ENCODE measurements at regions not wholly inside any gene's neighbourhood (a gene's known extent, or its start where the extent isn't known, plus 50 kb on each side); places are given as distances from the start of the nearest gene placed in this dataset.
"Not testable (repeated sequence)": the region's sequence is repeated elsewhere in the genome, so short reads cannot be mapped to it uniquely, and the experiment has no call there.

DNA sequence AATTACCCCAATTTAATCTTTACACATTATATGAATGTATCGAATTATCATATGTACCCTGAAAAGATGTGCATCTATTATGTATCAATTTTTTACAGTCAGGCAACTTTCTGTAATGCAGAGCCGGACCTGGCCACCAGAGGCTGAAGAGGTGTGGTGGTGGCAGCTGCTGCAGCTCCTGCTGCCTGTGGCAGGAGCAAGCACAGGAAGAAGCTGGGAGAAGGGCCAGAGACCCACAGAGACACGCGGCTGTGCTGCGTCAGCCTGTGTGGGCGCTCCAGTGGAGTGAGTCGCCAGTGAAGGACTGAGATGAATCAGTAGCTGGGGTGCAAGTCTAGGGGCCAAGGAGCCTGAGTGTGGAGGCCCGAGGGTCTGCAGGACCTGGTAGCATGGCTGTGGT is 74.3 kb upstream of the COG2 start:
- no peak for DNase-seq
- Histone ChIP-seq H3K4me1 (peaks cover 0 to 15% (median 0%) of the 10 kb centered on the region in 6 donors), H3K9me3 (no peaks in the 10 kb centered on the region), H3K4me3 (no peak overlapping the region), H3K36me3 (no peaks in the 10 kb centered on the region), H3K27me3 (replicated peaks in 1 of 7) (peaks cover 0 to 18% (median 0%) of the 10 kb centered on the region in 7 donors), H3K27ac (no peak overlapping the region)
- no peak for TF ChIP-seq POLR2A (IDR thresholded peaks at IDR 0.05)
- TF ChIP-seq POLR2AphosphoS5 (IDR thresholded peaks at IDR 0.05), result no peak
- TF ChIP-seq, protein P1, sequence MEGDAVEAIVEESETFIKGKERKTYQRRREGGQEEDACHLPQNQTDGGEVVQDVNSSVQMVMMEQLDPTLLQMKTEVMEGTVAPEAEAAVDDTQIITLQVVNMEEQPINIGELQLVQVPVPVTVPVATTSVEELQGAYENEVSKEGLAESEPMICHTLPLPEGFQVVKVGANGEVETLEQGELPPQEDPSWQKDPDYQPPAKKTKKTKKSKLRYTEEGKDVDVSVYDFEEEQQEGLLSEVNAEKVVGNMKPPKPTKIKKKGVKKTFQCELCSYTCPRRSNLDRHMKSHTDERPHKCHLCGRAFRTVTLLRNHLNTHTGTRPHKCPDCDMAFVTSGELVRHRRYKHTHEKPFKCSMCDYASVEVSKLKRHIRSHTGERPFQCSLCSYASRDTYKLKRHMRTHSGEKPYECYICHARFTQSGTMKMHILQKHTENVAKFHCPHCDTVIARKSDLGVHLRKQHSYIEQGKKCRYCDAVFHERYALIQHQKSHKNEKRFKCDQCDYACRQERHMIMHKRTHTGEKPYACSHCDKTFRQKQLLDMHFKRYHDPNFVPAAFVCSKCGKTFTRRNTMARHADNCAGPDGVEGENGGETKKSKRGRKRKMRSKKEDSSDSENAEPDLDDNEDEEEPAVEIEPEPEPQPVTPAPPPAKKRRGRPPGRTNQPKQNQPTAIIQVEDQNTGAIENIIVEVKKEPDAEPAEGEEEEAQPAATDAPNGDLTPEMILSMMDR (IDR thresholded peaks at IDR 0.05 in 8 of 11, conservative IDR thresholded peaks at IDR 0.05 in 3 of 11), result no peak
- intact Hi-C loops (cut with DNase I; ENCODE audit: low total_unique reads), result no loop called here
- 64 to 84% (median 77%) methylated on average over 8 of the region's 8 CpGs for WGBS, 5 donors

DNA sequence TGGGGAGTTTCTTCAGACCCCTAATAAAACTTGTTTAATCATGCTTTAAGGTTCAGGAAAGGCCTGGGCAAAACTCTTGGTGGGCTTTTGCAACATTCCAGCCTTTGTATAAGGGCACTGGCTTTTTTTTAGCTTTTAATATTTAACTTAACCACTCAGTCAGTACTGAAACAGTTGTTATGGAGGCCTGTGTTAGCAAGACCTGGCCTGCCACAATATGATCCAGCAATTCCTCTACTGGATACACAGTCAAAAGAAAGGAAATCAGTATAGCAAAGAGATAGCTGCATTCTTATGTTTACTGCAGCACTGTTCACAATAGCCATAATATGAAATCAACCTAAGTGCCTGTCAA is 75.1 kb upstream of the COG2 start:
- no peak for TF ChIP-seq POLR2AphosphoS5 (IDR thresholded peaks at IDR 0.05)
- TF ChIP-seq, protein P1 (IDR thresholded peaks at IDR 0.05 in 8 of 11, conservative IDR thresholded peaks at IDR 0.05 in 3 of 11), result no peak
- Histone ChIP-seq H3K4me3 (no peak overlapping the region), H3K27me3 (replicated peaks in 1 of 7) (peaks cover 0 to 18% (median 0%) of the 10 kb centered on the region in 7 donors), H3K4me1 (peaks cover 0 to 7% (median 0%) of the 10 kb centered on the region in 6 donors), H3K27ac (no peak overlapping the region), H3K36me3 (no peaks in the 10 kb centered on the region), H3K9me3 (no peaks in the 10 kb centered on the region)
- DNase-seq, result no peak
- intact Hi-C loops (cut with DNase I; ENCODE audit: low total_unique reads), result no loop called here

DNA sequence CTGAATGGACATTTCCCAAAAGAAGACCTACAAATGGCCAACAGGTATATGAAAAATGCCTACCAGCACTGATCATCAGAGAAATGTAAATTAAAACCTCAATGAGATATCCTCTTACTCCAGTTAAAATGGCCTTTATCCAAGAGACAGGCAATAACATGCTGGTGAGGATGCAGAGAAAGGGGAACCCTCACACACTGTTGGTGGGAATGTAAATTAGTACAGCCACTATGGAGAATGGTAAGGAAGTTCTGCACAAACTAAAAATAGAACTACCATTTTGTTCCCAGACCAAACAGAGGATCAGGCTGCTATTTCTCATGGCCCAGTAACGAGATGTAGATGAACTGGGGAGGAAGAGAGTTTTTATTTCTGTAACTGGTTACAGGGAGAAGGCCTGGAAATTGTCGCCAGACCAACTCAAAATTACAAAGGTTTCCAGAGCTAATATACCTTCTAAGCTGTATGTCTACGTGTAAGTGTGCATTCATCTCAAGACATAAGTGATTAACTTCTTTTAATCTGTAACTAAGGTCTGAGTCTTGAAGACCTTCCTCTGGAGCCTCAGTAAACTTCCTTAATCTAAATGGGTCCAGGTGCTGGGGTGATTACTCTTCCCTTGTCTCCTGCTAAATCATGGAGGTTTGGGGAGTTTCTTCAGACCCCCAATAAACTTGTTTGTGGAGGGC is 75.6 kb upstream of the COG2 start:
- intact Hi-C loops (cut with DNase I; ENCODE audit: low total_unique reads); H3K27ac ChIP-seq; H3K9me3 ChIP-seq; H3K4me1 ChIP-seq; H3K36me3 ChIP-seq; DNase-seq; H3K4me3 ChIP-seq: not testable (repeated sequence)
- peaks cover 0 to 18% (median 0%) of the 10 kb centered on the region in 7 donors for H3K27me3 ChIP-seq (replicated peaks in 1 of 7)
- 60 to 69% (median 63%) methylated on average over 3 of the region's 3 CpGs for WGBS, 5 donors

DNA sequence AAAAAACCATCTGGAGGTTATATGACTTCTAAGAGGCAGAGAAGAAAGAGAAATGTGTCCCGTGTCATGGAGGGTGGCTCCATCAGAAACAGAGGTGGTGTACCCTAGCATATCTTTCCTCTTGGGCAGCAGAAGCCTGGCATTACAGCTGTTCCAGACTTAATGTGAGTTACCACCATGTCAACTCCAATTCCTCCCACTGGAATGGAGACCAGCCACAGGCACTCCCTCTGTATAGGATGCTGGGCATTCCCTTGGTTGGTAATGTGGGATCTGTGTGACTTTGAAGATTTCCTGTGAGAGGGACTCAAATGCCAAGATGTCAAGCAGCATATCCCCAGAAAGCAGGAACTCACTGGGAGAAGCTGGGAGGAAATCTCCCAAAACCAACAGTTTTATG is 77.1 kb upstream of the COG2 start:
- Histone ChIP-seq H3K27me3 (replicated peaks in 1 of 7) (peaks cover 0 to 18% (median 0%) of the 10 kb centered on the region in 7 donors), H3K4me1 (no peaks in the 10 kb centered on the region), H3K4me3 (no peak overlapping the region), H3K36me3 (no peaks in the 10 kb centered on the region), H3K27ac (no peak overlapping the region), H3K9me3 (no peaks in the 10 kb centered on the region)
- intact Hi-C loops (cut with DNase I; ENCODE audit: low total_unique reads), result no loop called here
- no peak for DNase-seq
- TF ChIP-seq, protein P1 (IDR thresholded peaks at IDR 0.05 in 8 of 11, conservative IDR thresholded peaks at IDR 0.05 in 3 of 11), result no peak
- 80 to 100% (median 95%) methylated on average over 1 of the region's 1 CpG for WGBS, 5 donors

DNA sequence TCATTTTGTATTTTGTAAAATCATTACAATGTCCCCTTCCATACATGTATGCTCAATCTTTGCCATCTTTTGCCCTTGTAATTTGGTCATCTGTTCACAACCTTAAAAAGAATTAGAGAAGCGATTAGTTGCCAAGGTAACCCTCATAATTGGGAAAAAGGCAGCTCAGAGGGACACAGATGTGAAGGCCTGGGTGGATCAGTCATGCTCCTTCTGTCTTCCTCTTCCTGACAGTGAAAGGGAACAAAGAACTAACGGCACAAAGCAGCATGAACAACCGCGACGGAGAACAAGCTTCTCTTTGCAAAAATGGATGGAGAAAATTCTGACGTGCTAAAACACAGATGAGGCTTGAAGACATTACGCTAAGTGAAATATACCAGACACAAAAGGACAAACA is 78.7 kb upstream of the COG2 start:
- TF ChIP-seq, protein P1 (IDR thresholded peaks at IDR 0.05 in 8 of 11, conservative IDR thresholded peaks at IDR 0.05 in 3 of 11), result no peak
- TF ChIP-seq POLR2A (IDR thresholded peaks at IDR 0.05) (no peak), POLR2AphosphoS5 (IDR thresholded peaks at IDR 0.05) (no peak)
- H3K4me1 ChIP-seq, result no peaks in the 10 kb centered on the region
- 51 to 63% (median 57%) methylated on average over 7 of the region's 7 CpGs for WGBS, 5 donors
- H3K27me3 ChIP-seq (replicated peaks in 1 of 7), result peaks cover 0 to 24% (median 0%) of the 10 kb centered on the region in 7 donors
- intact Hi-C loops (cut with DNase I; ENCODE audit: low total_unique reads), result no loop called here
- H3K9me3 ChIP-seq, result no peaks in the 10 kb centered on the region
- H3K4me3 ChIP-seq, result no peak overlapping the region
- H3K27ac ChIP-seq, result no peak overlapping the region
- no peak for DNase-seq
- H3K36me3 ChIP-seq, result no peaks in the 10 kb centered on the region

Measured in spleen (tissue), 11 donors.